ENCODE measurements at regions not wholly inside any gene's neighbourhood (a gene's known extent, or its start where the extent isn't known, plus 50 kb on each side); places are given as distances from the start of the nearest gene placed in this dataset.

GRCh38 chr4:128477540-128477939 lies 189.9 kb upstream of the PGRMC2 start:
- TF ChIP-seq CTCF (conservative IDR thresholded peaks at IDR 0.05; ENCODE audit: low read length): no peak
- no peak for TF ChIP-seq EZH2phosphoT487 (IDR thresholded peaks at IDR 0.05; ENCODE audit: borderline replicate concordance, low read depth, low read length)
